ENCODE measurements at regions not wholly inside any gene's neighbourhood (a gene's known extent, or its start where the extent isn't known, plus 50 kb on each side); places are given as distances from the start of the nearest gene placed in this dataset.

DNA sequence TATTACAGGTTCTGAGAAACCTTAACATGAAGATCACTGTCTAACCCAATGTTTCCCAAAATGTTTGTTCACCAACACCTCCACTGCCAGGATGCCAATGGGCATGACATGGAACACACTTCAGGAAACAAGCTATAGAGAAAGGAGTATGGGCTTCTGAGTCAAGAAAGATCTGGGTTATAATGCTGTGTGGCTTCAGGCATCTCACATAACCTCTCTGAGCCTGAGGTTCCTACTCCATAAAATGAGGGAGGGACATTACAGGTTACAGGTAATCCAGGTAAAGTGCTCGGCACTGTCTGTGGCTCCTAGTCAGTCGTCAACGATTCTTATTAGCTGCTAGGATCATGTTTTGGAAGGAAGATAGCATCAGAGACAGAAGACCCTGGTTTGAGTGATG lies 126.4 kb upstream of the SMAD3 start:
- Histone ChIP-seq H3K4me1 (no peaks in the 10 kb centered on the region), H3K27ac (no peak overlapping the region), H3K9ac (no peak overlapping the region), H3K79me2 (no peaks in the 10 kb centered on the region), H3K4me3 (ENCODE audit: low read depth, low read length) (no peak overlapping the region), H3K36me3 (ENCODE audit: control insufficient read depth, insufficient read depth, low read length) (no peaks in the 10 kb centered on the region), H3K4me2 (ENCODE audit: low read length) (no peak overlapping the region), H2AFZ (no peak overlapping the region), H3K27me3 (ENCODE audit: control insufficient read depth, insufficient read depth, low read length) (no peaks in the 10 kb centered on the region), H3K9me3 (ENCODE audit: control insufficient read depth, low read length) (no peaks in the 10 kb centered on the region)
- TF ChIP-seq, protein P1, sequence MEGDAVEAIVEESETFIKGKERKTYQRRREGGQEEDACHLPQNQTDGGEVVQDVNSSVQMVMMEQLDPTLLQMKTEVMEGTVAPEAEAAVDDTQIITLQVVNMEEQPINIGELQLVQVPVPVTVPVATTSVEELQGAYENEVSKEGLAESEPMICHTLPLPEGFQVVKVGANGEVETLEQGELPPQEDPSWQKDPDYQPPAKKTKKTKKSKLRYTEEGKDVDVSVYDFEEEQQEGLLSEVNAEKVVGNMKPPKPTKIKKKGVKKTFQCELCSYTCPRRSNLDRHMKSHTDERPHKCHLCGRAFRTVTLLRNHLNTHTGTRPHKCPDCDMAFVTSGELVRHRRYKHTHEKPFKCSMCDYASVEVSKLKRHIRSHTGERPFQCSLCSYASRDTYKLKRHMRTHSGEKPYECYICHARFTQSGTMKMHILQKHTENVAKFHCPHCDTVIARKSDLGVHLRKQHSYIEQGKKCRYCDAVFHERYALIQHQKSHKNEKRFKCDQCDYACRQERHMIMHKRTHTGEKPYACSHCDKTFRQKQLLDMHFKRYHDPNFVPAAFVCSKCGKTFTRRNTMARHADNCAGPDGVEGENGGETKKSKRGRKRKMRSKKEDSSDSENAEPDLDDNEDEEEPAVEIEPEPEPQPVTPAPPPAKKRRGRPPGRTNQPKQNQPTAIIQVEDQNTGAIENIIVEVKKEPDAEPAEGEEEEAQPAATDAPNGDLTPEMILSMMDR (IDR thresholded peaks at IDR 0.05), result no peak

DNA sequence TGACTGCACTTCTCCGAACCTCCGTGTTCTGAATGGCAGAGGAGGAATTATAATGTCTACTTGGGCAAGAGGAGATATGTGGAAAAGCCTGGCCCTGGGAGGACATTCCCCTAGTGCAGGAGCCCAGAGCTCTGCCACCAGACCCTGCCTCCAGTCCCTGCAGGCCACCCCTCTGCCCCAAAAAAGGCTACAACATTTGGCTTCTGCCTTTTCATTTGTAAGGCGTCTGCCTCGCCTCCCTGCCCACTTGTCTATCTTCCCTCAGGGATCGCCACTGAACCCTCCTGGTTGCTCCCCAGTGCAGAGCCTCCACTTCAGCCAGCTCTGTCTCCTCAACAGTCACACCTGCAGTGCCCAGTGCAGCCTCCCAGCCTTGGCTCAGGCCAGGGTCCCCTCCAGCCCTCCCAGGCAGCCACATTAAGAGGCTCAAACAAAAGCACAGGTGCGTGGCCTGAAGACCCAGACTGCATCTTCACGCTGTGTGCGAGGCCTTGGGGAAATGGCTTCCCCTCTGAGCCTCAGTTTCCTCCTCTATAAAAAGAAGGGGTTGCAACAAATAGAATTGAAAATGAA lies 125.9 kb upstream of the SMAD3 start:
- no peaks in the 10 kb centered on the region for H3K9me3 ChIP-seq (ENCODE audit: control insufficient read depth, low read length)
- TF ChIP-seq, protein P1 (IDR thresholded peaks at IDR 0.05), result no peak
- no peak overlapping the region for H2AFZ ChIP-seq
- H3K9ac ChIP-seq, result no peak overlapping the region
- H3K36me3 ChIP-seq (ENCODE audit: control insufficient read depth, insufficient read depth, low read length), result no peaks in the 10 kb centered on the region
- no peak overlapping the region for H3K27ac ChIP-seq
- no peaks in the 10 kb centered on the region for H3K4me1 ChIP-seq
- H3K27me3 ChIP-seq (ENCODE audit: control insufficient read depth, insufficient read depth, low read length), result no peaks in the 10 kb centered on the region
- no peaks in the 10 kb centered on the region for H3K79me2 ChIP-seq
- no peak overlapping the region for H3K4me2 ChIP-seq (ENCODE audit: low read length)
- no peak overlapping the region for H3K4me3 ChIP-seq (ENCODE audit: low read depth, low read length)

DNA sequence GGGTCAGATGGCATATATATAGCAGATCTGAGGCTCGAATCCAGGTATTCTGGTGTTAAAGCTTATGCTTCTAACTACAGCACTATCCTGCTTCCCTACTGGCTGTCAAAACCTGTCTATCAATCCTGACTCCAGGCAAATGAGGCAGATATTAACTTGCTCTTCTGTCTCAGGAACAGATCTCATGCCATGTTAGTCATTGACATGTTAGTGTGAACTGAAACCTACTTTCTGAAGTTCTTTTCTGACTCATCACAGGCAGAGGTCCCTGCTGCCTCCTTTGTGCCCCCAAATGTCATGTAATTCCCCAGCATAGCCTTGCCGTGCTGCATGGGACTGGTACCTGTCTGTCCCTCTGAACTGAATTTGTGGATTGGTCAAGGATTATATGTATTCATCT lies 125.0 kb upstream of the SMAD3 start:
- Histone ChIP-seq H3K36me3 (ENCODE audit: control insufficient read depth, insufficient read depth, low read length) (no peaks in the 10 kb centered on the region), H3K4me2 (ENCODE audit: low read length) (no peak overlapping the region), H2AFZ (no peak overlapping the region), H3K27ac (no peak overlapping the region), H3K9ac (no peak overlapping the region), H3K4me3 (ENCODE audit: low read depth, low read length) (no peak overlapping the region), H3K79me2 (no peaks in the 10 kb centered on the region), H3K9me3 (ENCODE audit: control insufficient read depth, low read length) (no peaks in the 10 kb centered on the region), H3K4me1 (no peaks in the 10 kb centered on the region), H3K27me3 (ENCODE audit: control insufficient read depth, insufficient read depth, low read length) (no peaks in the 10 kb centered on the region)
- TF ChIP-seq, protein P1 (IDR thresholded peaks at IDR 0.05), result no peak

DNA sequence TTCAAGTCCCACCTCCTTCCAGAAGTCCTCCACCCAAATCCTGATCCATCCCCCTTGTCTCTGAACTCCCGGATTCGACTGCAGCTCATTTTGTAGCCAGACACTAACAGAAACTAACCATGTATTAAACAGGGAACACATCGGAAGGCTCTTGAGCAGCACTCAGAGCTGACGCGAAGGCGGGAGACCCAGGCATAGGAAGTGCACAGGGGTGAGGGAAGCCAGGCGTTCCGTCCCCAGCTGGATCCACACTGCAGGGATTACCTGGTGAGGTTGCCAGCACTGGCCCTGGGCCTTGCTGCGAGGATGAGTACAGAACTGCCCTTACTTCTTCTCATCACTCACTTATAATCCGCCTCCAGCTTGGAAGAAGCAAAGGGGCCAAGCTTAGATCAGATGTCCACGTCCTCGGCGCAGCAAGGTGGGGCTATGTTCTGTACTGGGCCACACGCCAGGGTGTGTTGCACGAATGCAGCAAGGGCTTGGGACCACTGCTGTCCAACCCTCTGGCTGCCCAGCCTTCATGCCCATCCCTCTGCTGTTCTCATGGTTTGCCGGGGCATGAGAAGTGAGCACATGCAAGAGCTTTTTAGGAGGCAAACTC lies 124.2 kb upstream of the SMAD3 start:
- H3K4me2 ChIP-seq (ENCODE audit: low read length), result no peak overlapping the region
- H3K79me2 ChIP-seq, result no peaks in the 10 kb centered on the region
- H3K4me1 ChIP-seq, result no peaks in the 10 kb centered on the region
- no peaks in the 10 kb centered on the region for H3K36me3 ChIP-seq (ENCODE audit: control insufficient read depth, insufficient read depth, low read length)
- no peak overlapping the region for H3K27ac ChIP-seq
- no peaks in the 10 kb centered on the region for H3K27me3 ChIP-seq (ENCODE audit: control insufficient read depth, insufficient read depth, low read length)
- no peak overlapping the region for H3K9ac ChIP-seq
- no peaks in the 10 kb centered on the region for H3K9me3 ChIP-seq (ENCODE audit: control insufficient read depth, low read length)
- H2AFZ ChIP-seq, result no peak overlapping the region
- H3K4me3 ChIP-seq (ENCODE audit: low read depth, low read length), result no peak overlapping the region
- TF ChIP-seq, protein P1 (IDR thresholded peaks at IDR 0.05), result no peak

DNA sequence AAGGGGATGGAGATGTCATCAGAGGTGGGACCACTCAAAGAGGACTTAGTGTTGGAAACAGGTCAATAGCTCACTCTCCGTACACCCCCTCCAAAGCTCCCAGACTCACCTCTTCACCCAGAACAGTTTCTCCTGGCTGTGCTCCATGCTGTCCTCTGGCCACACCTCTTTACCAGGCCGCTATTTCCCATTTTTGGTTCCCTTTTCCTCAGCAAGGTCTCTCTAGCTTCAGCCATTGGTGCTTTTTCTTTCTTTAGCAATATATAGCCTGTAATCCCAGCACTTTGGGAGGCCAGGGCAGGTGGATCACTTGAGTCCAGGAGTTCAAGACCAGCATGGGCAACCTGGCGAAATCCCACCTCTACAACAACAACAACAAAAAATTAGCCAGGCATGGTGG lies 123.6 kb upstream of the SMAD3 start:
- Histone ChIP-seq H3K4me1 (no peaks in the 10 kb centered on the region), H3K36me3 (ENCODE audit: control insufficient read depth, insufficient read depth, low read length) (no peaks in the 10 kb centered on the region), H2AFZ (no peak overlapping the region), H3K79me2 (no peaks in the 10 kb centered on the region), H3K27me3 (ENCODE audit: control insufficient read depth, insufficient read depth, low read length) (no peaks in the 10 kb centered on the region), H3K4me3 (ENCODE audit: low read depth, low read length) (no peak overlapping the region), H3K27ac (no peak overlapping the region), H3K9ac (no peak overlapping the region), H3K9me3 (ENCODE audit: control insufficient read depth, low read length) (no peaks in the 10 kb centered on the region), H3K4me2 (ENCODE audit: low read length) (no peak overlapping the region)
- TF ChIP-seq, protein P1 (IDR thresholded peaks at IDR 0.05), result no peak
